ENCODE measurements at regions not wholly inside any gene's neighbourhood (a gene's known extent, or its start where the extent isn't known, plus 50 kb on each side); places are given as distances from the start of the nearest gene placed in this dataset.
"Not testable (repeated sequence)": the region's sequence is repeated elsewhere in the genome, so short reads cannot be mapped to it uniquely, and the experiment has no call there.

GRCh38 chr2:117336496-117336895 is 478.0 kb upstream of the DDX18 start:
- H3K9me3 ChIP-seq = no peaks in the 10 kb centered on the region
- TF ChIP-seq CTCF (IDR thresholded peaks at IDR 0.05) = no peak
- no peak for TF ChIP-seq POLR2A (IDR thresholded peaks at IDR 0.05)
- no peak for DNase-seq
- H3K4me3 ChIP-seq = no peak overlapping the region
- no peaks in the 10 kb centered on the region for H3K36me3 ChIP-seq
- H3K27me3 ChIP-seq = no peaks in the 10 kb centered on the region
- no peak overlapping the region for H3K27ac ChIP-seq
- no peaks in the 10 kb centered on the region for H3K4me1 ChIP-seq

GRCh38 chr2:117337981-117338380 is 476.5 kb upstream of the DDX18 start:
- not testable (repeated sequence) for H3K4me3 ChIP-seq, H3K27ac ChIP-seq, H3K9me3 ChIP-seq, H3K27me3 ChIP-seq, DNase-seq, H3K4me1 ChIP-seq, H3K36me3 ChIP-seq

GRCh38 chr2:117339980-117340379 is 474.5 kb upstream of the DDX18 start:
- no peaks in the 10 kb centered on the region for H3K36me3 ChIP-seq
- H3K9me3 ChIP-seq = no peaks in the 10 kb centered on the region
- no peak for TF ChIP-seq CTCF (IDR thresholded peaks at IDR 0.05)
- TF ChIP-seq POLR2A (IDR thresholded peaks at IDR 0.05) = no peak
- no peak for DNase-seq
- H3K4me1 ChIP-seq = no peaks in the 10 kb centered on the region
- H3K4me3 ChIP-seq = no peak overlapping the region
- H3K27ac ChIP-seq = no peak overlapping the region
- no peaks in the 10 kb centered on the region for H3K27me3 ChIP-seq

- no peak overlapping the region for H3K27ac ChIP-seq
Measured at GRCh38 chr2:117341690-117342089, 472.8 kb upstream of the DDX18 start.

GRCh38 chr2:117342415-117342814 is 472.1 kb upstream of the DDX18 start:
- Histone ChIP-seq H3K4me1 (no peaks in the 10 kb centered on the region), H3K27me3 (no peaks in the 10 kb centered on the region), H3K9me3 (no peaks in the 10 kb centered on the region), H3K27ac (no peak overlapping the region), H3K4me3 (no peak overlapping the region), H3K36me3 (no peaks in the 10 kb centered on the region)
- no peak for DNase-seq
- TF ChIP-seq POLR2A (IDR thresholded peaks at IDR 0.05) (no peak), CTCF (IDR thresholded peaks at IDR 0.05) (no peak)

More at GRCh38 chr2:117341690-117342089, 472.8 kb upstream of the DDX18 start:
- Histone ChIP-seq H3K27me3 (no peaks in the 10 kb centered on the region), H3K36me3 (no peaks in the 10 kb centered on the region), H3K4me1 (no peaks in the 10 kb centered on the region), H3K4me3 (no peak overlapping the region), H3K9me3 (no peaks in the 10 kb centered on the region)
- no peak for DNase-seq
- no peak for TF ChIP-seq CTCF (IDR thresholded peaks at IDR 0.05)
- TF ChIP-seq POLR2A (IDR thresholded peaks at IDR 0.05) = no peak

GRCh38 chr2:117349687-117350086 is 464.8 kb upstream of the DDX18 start:
- H3K27me3 ChIP-seq = no peaks in the 10 kb centered on the region
- TF ChIP-seq POLR2A (IDR thresholded peaks at IDR 0.05) (no peak), CTCF (IDR thresholded peaks at IDR 0.05) (no peak)
- H3K27ac ChIP-seq = no peak overlapping the region
- DNase-seq = no peak
- no peaks in the 10 kb centered on the region for H3K4me1 ChIP-seq
- no peak overlapping the region for H3K4me3 ChIP-seq
- no peaks in the 10 kb centered on the region for H3K9me3 ChIP-seq
- no peaks in the 10 kb centered on the region for H3K36me3 ChIP-seq

Measured in Peyer's patch (tissue), 4 donors.